Neuron (in vitro differentiated cells): ENCODE measurements at regions not wholly inside any gene's neighbourhood (a gene's known extent, or its start where the extent isn't known, plus 50 kb on each side); places are given as distances from the start of the nearest gene placed in this dataset.

Experiments used
- H2AFZ ChIP-seq: one replicate; pipeline ENCODE4 v1.6.1; 2013; ENCODE audit warnings: low read depth, mild to moderate bottlenecking, inconsistent platforms, low read length, moderate library complexity
- H3K27me3 ChIP-seq: one replicate; pipeline ENCODE4 v1.6.1; 2013; ENCODE audit warnings: low read length; ENCODE audit not compliant: insufficient read depth
- H3K36me3 ChIP-seq: one replicate; pipeline ENCODE4 v1.6.1; 2013; ENCODE audit warnings: low read length; ENCODE audit not compliant: insufficient read depth
- H3K4me1 ChIP-seq: one replicate; pipeline ENCODE4 v1.6.1; 2013; ENCODE audit warnings: low read length; ENCODE audit not compliant: insufficient read depth
- H3K4me3 ChIP-seq: 2 replicates; pipeline ENCODE4 v1.5.1; 2013; ENCODE audit warnings: mild to moderate bottlenecking, low read length, moderate library complexity
- H3K9me3 ChIP-seq: one replicate; pipeline ENCODE4 v1.6.1; 2013; ENCODE audit warnings: low read length

GRCh38 chr16:80029761-80030481, 429.4 kb upstream of the MAF start:
- H3K4me3 ChIP-seq = no peak overlapping the region
- no peak overlapping the region for H2AFZ ChIP-seq
- no peaks in the 10 kb centered on the region for H3K27me3 ChIP-seq
- no peaks in the 10 kb centered on the region for H3K4me1 ChIP-seq
- no peaks in the 10 kb centered on the region for H3K36me3 ChIP-seq
- H3K9me3 ChIP-seq = no peaks in the 10 kb centered on the region

GRCh38 chr16:80029381-80029630, 428.8 kb upstream of the MAF start:
- Histone ChIP-seq H3K36me3 (no peaks in the 10 kb centered on the region), H3K4me3 (no peak overlapping the region), H3K27me3 (no peaks in the 10 kb centered on the region), H3K9me3 (no peaks in the 10 kb centered on the region), H2AFZ (no peak overlapping the region), H3K4me1 (no peaks in the 10 kb centered on the region)

- no peaks in the 10 kb centered on the region for H3K27me3 ChIP-seq
- H2AFZ ChIP-seq = no peak overlapping the region
- no peaks in the 10 kb centered on the region for H3K4me1 ChIP-seq
- no peaks in the 10 kb centered on the region for H3K36me3 ChIP-seq
- H3K4me3 ChIP-seq = no peak overlapping the region
- no peaks in the 10 kb centered on the region for H3K9me3 ChIP-seq
Measured at GRCh38 chr16:80028581-80029380, 428.2 kb upstream of the MAF start.

- Histone ChIP-seq H3K36me3 (no peaks in the 10 kb centered on the region), H2AFZ (no peak overlapping the region), H3K9me3 (no peaks in the 10 kb centered on the region), H3K4me3 (no peak overlapping the region), H3K4me1 (no peaks in the 10 kb centered on the region), H3K27me3 (no peaks in the 10 kb centered on the region)
Measured at GRCh38 chr16:80027007-80027965, 426.7 kb upstream of the MAF start.

- no peaks in the 10 kb centered on the region for H3K9me3 ChIP-seq
- H3K4me1 ChIP-seq = no peaks in the 10 kb centered on the region
- H2AFZ ChIP-seq = no peak overlapping the region
- H3K36me3 ChIP-seq = no peaks in the 10 kb centered on the region
- H3K27me3 ChIP-seq = no peaks in the 10 kb centered on the region
- H3K4me3 ChIP-seq = no peak overlapping the region
Measured at GRCh38 chr16:80025236-80025635, 424.7 kb upstream of the MAF start.

GRCh38 chr16:80024443-80024842, 423.9 kb upstream of the MAF start:
- Histone ChIP-seq H3K9me3 (no peaks in the 10 kb centered on the region), H3K4me1 (no peaks in the 10 kb centered on the region), H2AFZ (no peak overlapping the region), H3K36me3 (no peaks in the 10 kb centered on the region), H3K27me3 (no peaks in the 10 kb centered on the region), H3K4me3 (no peak overlapping the region)

GRCh38 chr16:80023865-80024264, 423.3 kb upstream of the MAF start:
- no peaks in the 10 kb centered on the region for H3K27me3 ChIP-seq
- no peaks in the 10 kb centered on the region for H3K9me3 ChIP-seq
- H3K36me3 ChIP-seq = no peaks in the 10 kb centered on the region
- no peaks in the 10 kb centered on the region for H3K4me1 ChIP-seq
- H2AFZ ChIP-seq = no peak overlapping the region
- H3K4me3 ChIP-seq = no peak overlapping the region

- Histone ChIP-seq H3K4me1 (no peaks in the 10 kb centered on the region), H3K36me3 (no peaks in the 10 kb centered on the region), H3K27me3 (no peaks in the 10 kb centered on the region), H3K4me3 (no peak overlapping the region), H2AFZ (no peak overlapping the region), H3K9me3 (no peaks in the 10 kb centered on the region)
Measured at GRCh38 chr16:80019395-80019794, 418.9 kb upstream of the MAF start.

- Histone ChIP-seq H2AFZ (no peak overlapping the region), H3K27me3 (no peaks in the 10 kb centered on the region), H3K36me3 (no peaks in the 10 kb centered on the region), H3K9me3 (no peaks in the 10 kb centered on the region), H3K4me1 (no peaks in the 10 kb centered on the region), H3K4me3 (no peak overlapping the region)
Measured at GRCh38 chr16:80018466-80018865, 417.9 kb upstream of the MAF start.

- Histone ChIP-seq H3K27me3 (no peaks in the 10 kb centered on the region), H3K36me3 (no peaks in the 10 kb centered on the region), H3K4me3 (no peak overlapping the region), H3K4me1 (no peaks in the 10 kb centered on the region), H3K9me3 (no peaks in the 10 kb centered on the region), H2AFZ (no peak overlapping the region)
Measured at GRCh38 chr16:80016731-80017326, 416.3 kb upstream of the MAF start.

GRCh38 chr16:80015566-80015965, 415.0 kb upstream of the MAF start:
- H3K4me1 ChIP-seq = no peaks in the 10 kb centered on the region
- no peaks in the 10 kb centered on the region for H3K27me3 ChIP-seq
- H3K9me3 ChIP-seq = no peaks in the 10 kb centered on the region

GRCh38 chr16:80014241-80014939, 413.9 kb upstream of the MAF start:
- Histone ChIP-seq H3K4me1 (no peaks in the 10 kb centered on the region), H3K36me3 (no peaks in the 10 kb centered on the region), H3K9me3 (no peaks in the 10 kb centered on the region), H2AFZ (no peak overlapping the region), H3K4me3 (no peak overlapping the region), H3K27me3 (no peaks in the 10 kb centered on the region)

More at GRCh38 chr16:80015566-80015965, 415.0 kb upstream of the MAF start:
- Histone ChIP-seq H3K36me3 (no peaks in the 10 kb centered on the region), H2AFZ (no peak overlapping the region), H3K4me3 (no peak overlapping the region)
